PC-3 (cell line): ENCODE measurements at regions not wholly inside any gene's neighbourhood (a gene's known extent, or its start where the extent isn't known, plus 50 kb on each side); places are given as distances from the start of the nearest gene placed in this dataset.
A peak's percentile ranks its signal among the peaks of the same experiment; 100 is the strongest.

ENCODE experiments used
- ATAC-seq: fragments of 200-7000 bp; cut with Tn5 transposase; 2 replicates; pipeline ENCODE4 v1.9.1; 2020; ENCODE audit warnings: mild to moderate bottlenecking, moderate library complexity
- BruUV-seq: library from RNA; stranded (reverse); fragments of 400-500 nt; replicated peaks from 2 replicates; lab custom pipeline; 2021; lab: Mats Ljungman, UMichigan
- CTCF ChIA-PET: fragments of 300-600 bp; sonication (Branson Sonifier 250); formaldehyde crosslinking; loops from one replicate; lab custom pipeline; 2022; ENCODE audit warnings: antibody characterized with exemption; lab: Charles Lee
- POLR2A ChIA-PET: fragments of 300-600 bp; sonication (Branson Sonifier 250); formaldehyde crosslinking; loops from one replicate; lab custom pipeline; 2022; ENCODE audit warnings: antibody characterized with exemption; ENCODE audit not compliant: unreplicated experiment; lab: Charles Lee
- DNase-seq: peaks from one replicate; pipeline ENCODE4 v3.0.0-alpha.2; 2015
- H2AFZ ChIP-seq: fragments of 300-600 bp; sonication (generic); 2 replicates; pipeline ENCODE4 v1.6.0; 2016; ENCODE audit warnings: antibody characterized with exemption, low read length
- H3F3A ChIP-seq: fragments of 300-600 bp; sonication (generic); one replicate; pipeline ENCODE4 v1.6.0; 2017; ENCODE audit warnings: antibody characterized with exemption, low read length, control low read depth, mild to moderate bottlenecking; ENCODE audit not compliant: unreplicated experiment
- H3K27ac ChIP-seq: fragments of 300-600 bp; sonication (generic); 2 replicates; pipeline ENCODE4 v1.5.1; 2016; ENCODE audit warnings: mild to moderate bottlenecking, low read length
- H3K27me3 ChIP-seq: fragments of 300-600 bp; sonication (generic); 2 replicates; pipeline ENCODE4 v1.6.1; 2016; ENCODE audit warnings: low read length, mixed read lengths
- H3K36me3 ChIP-seq: fragments of 300-600 bp; sonication (generic); 2 replicates; pipeline ENCODE4 v1.6.1; 2016; ENCODE audit warnings: low read depth, mixed run types, low read length, mixed read lengths
- H3K4me1 ChIP-seq: fragments of 300-600 bp; sonication (generic); 2 replicates; pipeline ENCODE4 v1.5.1; 2016; ENCODE audit warnings: low read length; ENCODE audit not compliant: insufficient read depth
- H3K4me2 ChIP-seq: fragments of 300-600 bp; sonication (generic); 2 replicates; pipeline ENCODE4 v1.6.0; 2016; ENCODE audit warnings: low read length
- H3K4me3 ChIP-seq: fragments of 300-600 bp; sonication (generic); 2 replicates; pipeline ENCODE4 v1.5.1; 2016; ENCODE audit warnings: mild to moderate bottlenecking, low read length, mixed read lengths
- H3K79me2 ChIP-seq: fragments of 300-600 bp; sonication (generic); 2 replicates; pipeline ENCODE4 v1.6.1; 2017; ENCODE audit warnings: low read length, mixed read lengths
- H3K9ac ChIP-seq: fragments of 300-600 bp; sonication (generic); 2 replicates; pipeline ENCODE4 v1.6.0; 2016; ENCODE audit warnings: mild to moderate bottlenecking, low read length
- H3K9me2 ChIP-seq: fragments of 300-600 bp; sonication (generic); replicated peaks from 2 replicates; pipeline ENCODE4 v1.6.1; 2016; ENCODE audit warnings: mixed run types, low read length, mixed read lengths
- H3K9me3 ChIP-seq: fragments of 300-600 bp; sonication (generic); 2 replicates; pipeline ENCODE4 v1.6.1; 2016; ENCODE audit warnings: low read length, mixed read lengths
- H4K20me1 ChIP-seq: fragments of 300-600 bp; sonication (generic); 2 replicates; pipeline ENCODE4 v1.6.1; 2016; ENCODE audit warnings: low read length, mixed read lengths
- EZH2 ChIP-seq: fragments of 300-600 bp; sonication (generic); IDR thresholded peaks from one replicate; pipeline ENCODE4 v1.6.1; 2017; ENCODE audit warnings: antibody characterized with exemption, mild to moderate bottlenecking, low read length; ENCODE audit not compliant: unreplicated experiment
- EZH2phosphoT487 ChIP-seq: fragments of 300-600 bp; sonication (generic); IDR thresholded peaks from 2 replicates; pipeline ENCODE4 v1.6.1; 2018; ENCODE audit warnings: mild to moderate bottlenecking, antibody characterized with exemption, low read length, borderline replicate concordance
- intact Hi-C: fragments of 100-400 bp; cut with micrococcal nuclease; formaldehyde crosslinking; loops from 2 replicates; pipeline ENCODE4 v1.9.0; 2023
- TF ChIP-seq, protein P1 (sequence below): fragments of 300-600 bp; sonication (generic); conservative IDR thresholded peaks from 2 replicates; pipeline ENCODE4 v1.5.1; 2017; ENCODE audit warnings: antibody characterized with exemption, low read depth, mild to moderate bottlenecking, low read length

DNA sequence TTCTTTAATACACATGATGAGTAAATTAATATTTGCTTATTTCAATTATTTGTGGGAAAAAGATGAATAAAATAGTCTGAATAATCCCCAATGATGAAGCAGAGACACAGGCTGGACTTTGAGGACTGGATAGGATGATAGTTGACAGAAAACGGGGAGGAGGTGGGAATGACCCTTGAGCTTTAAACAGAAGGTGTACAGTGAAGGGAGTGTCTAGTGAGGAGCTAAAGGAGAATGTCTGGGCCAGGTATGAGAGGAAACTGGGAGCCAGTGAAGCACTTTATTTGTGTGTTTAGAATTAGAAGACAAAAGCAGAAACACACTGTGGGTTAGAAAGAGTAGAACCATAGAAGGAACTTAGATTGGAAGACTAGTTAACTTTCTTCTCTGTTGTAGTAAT lies 230.4 kb upstream of the CA10 start:
- Histone ChIP-seq H3K27ac (no peak overlapping the region), H3K79me2 (no peaks in the 10 kb centered on the region), H3K9me3 (peaks cover 25% of the 10 kb centered on the region; the same call in 1 of the 2 replicates), H3K4me3 (no peak overlapping the region), H3K36me3 (no peaks in the 10 kb centered on the region), H2AFZ (no peak overlapping the region), H3F3A (no peaks in the 10 kb centered on the region), H3K4me2 (no peak overlapping the region), H3K9me2 (no peaks in the 10 kb centered on the region), H3K9ac (no peak overlapping the region), H3K27me3 (no peaks in the 10 kb centered on the region), H3K4me1 (no peaks in the 10 kb centered on the region), H4K20me1 (no peaks in the 10 kb centered on the region)
- CTCF ChIA-PET, result no interaction called here
- DNase-seq, result no peak
- no peak for ATAC-seq
- TF ChIP-seq EZH2phosphoT487, result no peak
- POLR2A ChIA-PET, result no interaction called here
- no TSS peak for BruUV-seq
- intact Hi-C loops, result no loop called here

DNA sequence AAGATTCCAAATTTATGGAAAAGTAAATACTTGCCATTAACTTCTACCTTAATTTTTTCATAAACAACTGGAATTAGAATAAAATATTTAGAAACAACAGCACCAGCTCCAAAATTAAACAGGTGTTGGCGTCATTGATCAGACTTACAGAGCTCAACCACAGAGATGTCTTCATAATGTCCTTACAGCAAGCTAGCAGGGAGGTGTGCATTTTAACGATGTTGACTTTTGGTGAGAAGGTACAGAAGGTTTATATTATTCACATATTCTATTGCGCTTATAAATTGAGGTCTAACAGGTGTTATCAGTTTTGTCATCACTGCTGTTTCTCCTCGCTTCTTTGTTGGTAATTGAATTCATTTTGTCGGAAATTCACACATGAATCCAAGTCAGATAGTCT lies 226.2 kb upstream of the CA10 start:
- no peak overlapping the region for H3K27ac ChIP-seq
- H2AFZ ChIP-seq, result no peak overlapping the region
- H3K4me1 ChIP-seq, result no peaks in the 10 kb centered on the region
- H3K4me3 ChIP-seq, result no peak overlapping the region
- no peak for TF ChIP-seq EZH2
- TF ChIP-seq EZH2phosphoT487, result no peak
- TF ChIP-seq, protein P1, sequence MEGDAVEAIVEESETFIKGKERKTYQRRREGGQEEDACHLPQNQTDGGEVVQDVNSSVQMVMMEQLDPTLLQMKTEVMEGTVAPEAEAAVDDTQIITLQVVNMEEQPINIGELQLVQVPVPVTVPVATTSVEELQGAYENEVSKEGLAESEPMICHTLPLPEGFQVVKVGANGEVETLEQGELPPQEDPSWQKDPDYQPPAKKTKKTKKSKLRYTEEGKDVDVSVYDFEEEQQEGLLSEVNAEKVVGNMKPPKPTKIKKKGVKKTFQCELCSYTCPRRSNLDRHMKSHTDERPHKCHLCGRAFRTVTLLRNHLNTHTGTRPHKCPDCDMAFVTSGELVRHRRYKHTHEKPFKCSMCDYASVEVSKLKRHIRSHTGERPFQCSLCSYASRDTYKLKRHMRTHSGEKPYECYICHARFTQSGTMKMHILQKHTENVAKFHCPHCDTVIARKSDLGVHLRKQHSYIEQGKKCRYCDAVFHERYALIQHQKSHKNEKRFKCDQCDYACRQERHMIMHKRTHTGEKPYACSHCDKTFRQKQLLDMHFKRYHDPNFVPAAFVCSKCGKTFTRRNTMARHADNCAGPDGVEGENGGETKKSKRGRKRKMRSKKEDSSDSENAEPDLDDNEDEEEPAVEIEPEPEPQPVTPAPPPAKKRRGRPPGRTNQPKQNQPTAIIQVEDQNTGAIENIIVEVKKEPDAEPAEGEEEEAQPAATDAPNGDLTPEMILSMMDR, result no peak
- ChIA-PET POLR2A (no interaction called here), CTCF (no interaction called here)
- no peaks in the 10 kb centered on the region for H3K36me3 ChIP-seq
- no peaks in the 10 kb centered on the region for H3K79me2 ChIP-seq
- intact Hi-C loops, result no loop called here
- no TSS peak for BruUV-seq
- DNase-seq (no peak), ATAC-seq (no peak)
- H3K9me2 ChIP-seq, result no peaks in the 10 kb centered on the region
- H3F3A ChIP-seq, result no peaks in the 10 kb centered on the region
- peaks cover 22% of the 10 kb centered on the region; the same call in 1 of the 2 replicates for H3K9me3 ChIP-seq
- H4K20me1 ChIP-seq, result no peaks in the 10 kb centered on the region
- no peak overlapping the region for H3K9ac ChIP-seq
- H3K4me2 ChIP-seq, result no peak overlapping the region
- H3K27me3 ChIP-seq, result no peaks in the 10 kb centered on the region

DNA sequence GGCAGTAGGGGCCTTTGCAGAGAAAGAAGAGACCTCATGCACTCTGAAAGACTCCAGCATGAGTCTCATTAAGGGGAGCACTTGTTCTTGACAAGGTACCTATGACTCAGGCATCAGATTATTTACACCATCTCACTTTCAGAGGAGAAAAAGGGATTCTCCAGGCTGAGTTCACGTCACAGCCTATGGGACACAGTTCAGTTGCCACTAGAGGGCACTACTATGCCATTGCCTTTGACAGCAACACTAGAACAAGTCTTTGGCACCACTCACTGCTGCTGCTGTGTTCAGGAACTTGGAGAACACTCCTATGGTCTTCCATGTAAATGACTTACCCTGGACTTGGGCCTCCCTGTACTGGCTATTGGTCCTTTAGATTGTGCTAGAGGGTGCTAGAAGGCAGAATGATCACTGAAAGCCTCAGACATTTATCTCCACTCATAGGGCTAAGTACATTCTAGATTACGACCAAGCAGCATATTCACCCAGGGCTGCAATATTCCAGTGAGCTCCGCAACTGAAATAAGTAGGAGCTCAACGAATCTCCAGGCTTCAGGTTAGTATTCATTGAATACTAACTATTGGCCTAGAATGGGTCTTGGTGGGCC lies 225.1 kb upstream of the CA10 start:
- Histone ChIP-seq H3K9ac (no peak overlapping the region), H3K79me2 (no peaks in the 10 kb centered on the region), H3K36me3 (no peaks in the 10 kb centered on the region), H3K9me2 (no peaks in the 10 kb centered on the region), H3K27ac (no peak overlapping the region), H3K27me3 (no peaks in the 10 kb centered on the region), H3K4me2 (no peak overlapping the region), H4K20me1 (no peaks in the 10 kb centered on the region), H2AFZ (no peak overlapping the region), H3K9me3 (peaks cover 21% of the 10 kb centered on the region; the same call in 1 of the 2 replicates), H3K4me3 (no peak overlapping the region), H3F3A (no peaks in the 10 kb centered on the region), H3K4me1 (no peaks in the 10 kb centered on the region)
- TF ChIP-seq, protein P1, result peak; percentile 78
- TF ChIP-seq EZH2phosphoT487 (no peak), EZH2 (no peak)
- no TSS peak for BruUV-seq
- intact Hi-C loops, result no loop called here
- ATAC-seq (peak; percentile 55; the same call in 1 of the 2 replicates), DNase-seq (peak; percentile 76)
- ChIA-PET POLR2A (no interaction called here), CTCF (no interaction called here)
